ENCODE measurements at regions not wholly inside any gene's neighbourhood (a gene's known extent, or its start where the extent isn't known, plus 50 kb on each side); places are given as distances from the start of the nearest gene placed in this dataset.

DNA sequence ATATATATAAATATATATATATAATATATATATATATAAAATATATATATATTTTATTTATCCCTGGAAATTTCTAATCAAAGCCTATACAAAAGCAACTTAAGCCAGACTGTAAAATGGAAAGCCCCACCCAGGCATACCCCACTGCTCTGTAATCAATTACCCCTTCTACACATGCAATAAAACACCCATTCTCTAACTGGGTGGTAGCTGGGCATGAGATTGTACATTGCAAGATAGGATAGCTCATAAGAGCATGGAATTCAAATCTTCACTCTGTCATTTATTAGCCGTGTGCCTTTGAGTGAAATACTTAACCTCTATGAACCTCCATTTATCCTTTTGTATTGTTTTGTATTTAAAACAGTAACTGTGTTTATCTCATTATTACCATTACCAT is 405.3 kb upstream of the SLC30A5 start:
- no peak for TF ChIP-seq ASH1L (IDR thresholded peaks at IDR 0.05; ENCODE audit: borderline replicate concordance, low read depth, partially characterized antibody)
- TF ChIP-seq ZNF274 (IDR thresholded peaks at IDR 0.05; ENCODE audit: borderline replicate concordance, low read depth, low read length): no peak
- TF ChIP-seq SIRT6 (IDR thresholded peaks at IDR 0.05; ENCODE audit: low read depth, low read length): no peak
- TF ChIP-seq BRD4 (IDR thresholded peaks at IDR 0.05): no peak

Data from K562 (cell line).